NCI-H510A treated with DMSO at 0.1 percent for 48 hours (cell line): ENCODE measurements at regions not wholly inside any gene's neighbourhood (a gene's known extent, or its start where the extent isn't known, plus 50 kb on each side); places are given as distances from the start of the nearest gene placed in this dataset.

Experiments used
- DNase-seq: peaks from one replicate; lab custom pipeline; 2025; lab: John Stamatoyannopoulos, UW

- DNase-seq = no peak
These were observed 154.6 kb downstream of the COPRS start for GRCh38 chr17:31704483-31704882.

- DNase-seq = no peak
These were observed 157.0 kb downstream of the COPRS start for GRCh38 chr17:31702041-31702440.

- no peak for DNase-seq
These were observed 158.1 kb downstream of the COPRS start for GRCh38 chr17:31700973-31701372.

GRCh38 chr17:31699886-31700285 is 159.2 kb downstream of the COPRS start:
- DNase-seq = no peak

GRCh38 chr17:31699281-31699680 is 159.8 kb downstream of the COPRS start:
- no peak for DNase-seq

GRCh38 chr17:31698751-31699150 is 160.3 kb downstream of the COPRS start:
- DNase-seq = no peak

- DNase-seq = no peak
These were observed 161.2 kb downstream of the COPRS start for GRCh38 chr17:31697838-31698237.

GRCh38 chr17:31696703-31697325 is 162.2 kb downstream of the COPRS start:
- DNase-seq = no peak

- no peak for DNase-seq
These were observed 162.9 kb downstream of the COPRS start for GRCh38 chr17:31696184-31696602.

- DNase-seq = no peak
These were observed 163.5 kb downstream of the COPRS start for GRCh38 chr17:31695456-31696090.

- no peak for DNase-seq
These were observed 165.4 kb downstream of the COPRS start for GRCh38 chr17:31693433-31694220.

GRCh38 chr17:31692632-31693031 is 166.4 kb downstream of the COPRS start:
- no peak for DNase-seq

- DNase-seq = no peak
These were observed 167.0 kb downstream of the COPRS start for GRCh38 chr17:31692027-31692426.

GRCh38 chr17:31691251-31691905 is 167.7 kb downstream of the COPRS start:
- no peak for DNase-seq

- DNase-seq = no peak
These were observed 168.9 kb downstream of the COPRS start for GRCh38 chr17:31690151-31690551.

- DNase-seq = no peak
These were observed 170.3 kb downstream of the COPRS start for GRCh38 chr17:31688701-31689100.

- no peak for DNase-seq
These were observed 171.4 kb downstream of the COPRS start for GRCh38 chr17:31687505-31688126.

- DNase-seq = no peak
These were observed 172.5 kb downstream of the COPRS start for GRCh38 chr17:31686495-31686894.

GRCh38 chr17:31684901-31685300 is 174.1 kb downstream of the COPRS start:
- no peak for DNase-seq

- DNase-seq = no peak
These were observed 178.9 kb downstream of the COPRS start for GRCh38 chr17:31680126-31680525.

GRCh38 chr17:31679667-31680066 is 179.4 kb downstream of the COPRS start:
- DNase-seq = no peak

GRCh38 chr17:31678431-31678830 is 180.6 kb downstream of the COPRS start:
- no peak for DNase-seq
